Left lung (tissue), 4 donors: ENCODE measurements at regions not wholly inside any gene's neighbourhood (a gene's known extent, or its start where the extent isn't known, plus 50 kb on each side); places are given as distances from the start of the nearest gene placed in this dataset.

Experiments
- ATAC-seq: fragments of 200-7000 bp; cut with Tn5 transposase; one replicate; pipeline ENCODE4 v1.9.1; 2020; ENCODE audit warnings: moderate library complexity
- DNase-seq, 4 donors: peaks; one replicate each; pipeline ENCODE4 v3.0.0-alpha.2; 2013 to 2020
- H3K27ac ChIP-seq, 2 donors: fragments of 200-600 bp; sonication (generic) in 1 of 2; one replicate each; pipeline versions ENCODE4 v1.5.0 to v1.8.0; 2020 to 2021
- H3K27me3 ChIP-seq, 2 donors: fragments of 200-600 bp; sonication (generic) in 1 of 2; one replicate each; pipeline versions ENCODE4 v1.5.0 to v1.8.0; 2020 to 2021
- H3K36me3 ChIP-seq, 2 donors: fragments of 200-600 bp; sonication (generic) in 1 of 2; one replicate each; pipeline versions ENCODE4 v1.5.0 to v1.8.0; 2020 to 2021
- H3K4me1 ChIP-seq, 2 donors: fragments of 200-600 bp; one replicate each; pipeline ENCODE4 v1.8.0; 2021
- H3K4me3 ChIP-seq, 2 donors: fragments of 200-600 bp; sonication (generic) in 1 of 2; one replicate each; pipeline versions ENCODE4 v1.5.0 to v1.8.0; 2020 to 2021; ENCODE audit warnings: mild to moderate bottlenecking in 1 of 2
- H3K9me3 ChIP-seq, 2 donors: fragments of 200-600 bp; sonication (generic) in 1 of 2; one replicate each; pipeline versions ENCODE4 v1.5.0 to v1.8.0; 2020 to 2021
- CTCF ChIP-seq, 2 donors: fragments of 200-600 bp; sonication (generic) in 1 of 2; IDR thresholded peaks; one replicate each; pipeline versions ENCODE4 v1.5.0 to v1.8.0; 2021; ENCODE audit warnings: antibody characterized with exemption in 2 of 2
- intact Hi-C, 2 donors: fragments of 100-400 bp; cut with DNase I; formaldehyde crosslinking; loops; one replicate each; pipeline versions ENCODE4 v1.11.2 to v1.14.2; 2022
- donor health status: DM: no; HTN: yes; CAD: no.
- donor health status: DM: no; HTN: no; CAD: no.

DNA sequence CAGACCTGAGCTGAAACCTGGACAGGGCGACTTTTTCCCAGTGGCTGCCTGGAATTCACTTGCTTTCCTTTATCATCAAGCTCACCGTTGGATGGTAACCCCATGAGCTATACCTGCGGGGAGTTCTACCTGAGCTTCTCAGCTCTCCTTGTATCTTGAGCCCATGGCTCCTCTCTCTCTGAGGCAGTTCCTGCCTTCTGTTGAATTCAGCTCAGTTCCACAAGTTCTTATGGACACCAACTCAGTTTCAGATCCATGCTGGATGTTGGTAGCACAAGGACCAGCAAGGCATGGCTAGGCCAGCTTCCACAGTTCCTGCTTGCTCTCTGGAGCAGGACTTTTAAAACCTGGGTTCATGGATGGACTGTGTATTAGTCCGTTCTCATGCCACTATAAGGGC lies 58.3 kb upstream of the AMPD3 start:
- H3K4me3 ChIP-seq, result no peak overlapping the region
- DNase-seq, result no peak
- H3K27ac ChIP-seq, result no peak overlapping the region
- H3K36me3 ChIP-seq, result no peaks in the 10 kb centered on the region
- no peaks in the 10 kb centered on the region for H3K9me3 ChIP-seq
- H3K27me3 ChIP-seq, result no peaks in the 10 kb centered on the region
- H3K4me1 ChIP-seq, result peaks cover 2 to 35% of the 10 kb centered on the region in 2 donors
- ATAC-seq, result no peak
- intact Hi-C loops, result loop anchor here in 1 of 2 donors (5.0 kb wide), 1 partner anchor 336 kb away; no protein-coding TSS in a partner anchor
- no peak for TF ChIP-seq CTCF (IDR thresholded peaks at IDR 0.05)

- peaks cover 1 to 35% of the 10 kb centered on the region in 2 donors for H3K4me1 ChIP-seq
- no peak for TF ChIP-seq CTCF (IDR thresholded peaks at IDR 0.05)
- H3K9me3 ChIP-seq, result no peaks in the 10 kb centered on the region
- H3K4me3 ChIP-seq, result no peak overlapping the region
- H3K27ac ChIP-seq, result no peak overlapping the region
- intact Hi-C loops, result loop anchor here in 1 of 2 donors (5.0 kb wide), 1 partner anchor 335 kb away; no protein-coding TSS in a partner anchor
- DNase-seq (no peak), ATAC-seq (no peak)
- no peaks in the 10 kb centered on the region for H3K27me3 ChIP-seq
- H3K36me3 ChIP-seq, result no peaks in the 10 kb centered on the region
Measured at GRCh38 chr11:10397226-10397987, 57.7 kb upstream of the AMPD3 start.

GRCh38 chr11:10398525-10398924 lies 56.5 kb upstream of the AMPD3 start:
- no peaks in the 10 kb centered on the region for H3K9me3 ChIP-seq
- H3K27me3 ChIP-seq, result no peaks in the 10 kb centered on the region
- no peak overlapping the region for H3K4me3 ChIP-seq
- DNase-seq, result peak in 1 of 4 donors; percentile 81
- H3K27ac ChIP-seq, result no peak overlapping the region
- no peak for TF ChIP-seq CTCF (IDR thresholded peaks at IDR 0.05)
- peaks cover 0 to 32% of the 10 kb centered on the region in 2 donors for H3K4me1 ChIP-seq
- intact Hi-C loops, result loop anchor here in 1 of 2 donors (5.0 kb wide), 1 partner anchor 334 kb away; no protein-coding TSS in a partner anchor
- ATAC-seq, result peak; percentile 86
- H3K36me3 ChIP-seq, result no peaks in the 10 kb centered on the region

GRCh38 chr11:10400856-10401255 lies 54.2 kb upstream of the AMPD3 start:
- Histone ChIP-seq H3K4me3 (no peak overlapping the region), H3K27ac (peak overlapping the region in 1 of 2 donors; percentile 46), H3K9me3 (no peaks in the 10 kb centered on the region), H3K4me1 (peaks cover 0 to 33% of the 10 kb centered on the region in 2 donors), H3K36me3 (no peaks in the 10 kb centered on the region), H3K27me3 (no peaks in the 10 kb centered on the region)
- no peak for TF ChIP-seq CTCF (IDR thresholded peaks at IDR 0.05)
- intact Hi-C loops, result no loop called here
- ATAC-seq (peak; percentile 27), DNase-seq (no peak)

DNA sequence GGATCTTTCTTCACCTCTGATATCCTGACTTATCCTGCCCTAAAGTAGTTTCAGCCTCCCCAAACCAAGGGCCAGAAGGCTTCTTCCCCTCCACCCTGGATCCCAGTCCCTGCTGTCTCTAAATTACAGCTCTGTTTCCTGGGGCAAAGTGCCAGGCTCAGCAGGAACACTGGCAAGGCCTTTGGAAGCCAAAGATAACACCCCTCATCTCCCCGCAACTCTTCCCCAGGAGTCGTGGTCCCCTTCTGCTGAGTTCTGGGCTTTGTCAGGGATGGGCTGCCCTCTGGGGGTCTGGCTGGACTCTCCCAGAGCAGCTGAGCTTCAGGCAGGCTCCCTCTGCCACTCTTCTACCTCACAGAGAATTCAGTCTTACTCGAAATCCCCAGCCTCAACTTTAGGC lies 53.8 kb upstream of the AMPD3 start:
- intact Hi-C loops, result no loop called here
- peaks cover 0 to 37% of the 10 kb centered on the region in 2 donors for H3K4me1 ChIP-seq

More for the DNA sequence above, 53.8 kb upstream of the AMPD3 start:
- Histone ChIP-seq H3K27ac (peak overlapping the region in 1 of 2 donors; percentile 46), H3K36me3 (no peaks in the 10 kb centered on the region), H3K9me3 (no peaks in the 10 kb centered on the region), H3K27me3 (no peaks in the 10 kb centered on the region), H3K4me3 (no peak overlapping the region)
- ATAC-seq (no peak), DNase-seq (no peak)
- no peak for TF ChIP-seq CTCF (IDR thresholded peaks at IDR 0.05)
